ENCODE measurements at regions not wholly inside any gene's neighbourhood (a gene's known extent, or its start where the extent isn't known, plus 50 kb on each side); places are given as distances from the start of the nearest gene placed in this dataset.

DNA sequence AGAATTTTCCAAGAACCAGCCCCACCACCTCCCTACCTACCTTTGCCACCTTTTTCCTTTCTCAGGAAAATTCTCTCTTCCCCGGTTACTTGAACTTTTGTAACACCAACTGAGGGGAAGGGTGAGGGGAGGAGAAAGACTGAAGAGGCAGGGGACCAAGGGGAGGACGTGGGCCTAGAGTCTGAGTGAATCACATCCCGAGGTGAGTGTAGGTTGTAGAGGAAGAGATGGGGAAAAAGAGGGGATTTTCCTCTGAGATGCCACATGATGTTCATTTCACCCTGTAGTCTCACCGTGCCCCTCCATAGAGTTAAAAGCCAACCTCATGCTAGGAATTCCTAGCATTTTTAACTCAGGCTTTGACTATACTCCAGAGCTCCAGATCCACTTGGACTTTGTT, 311.8 kb downstream of the RPAP3 start:
- CTCF ChIA-PET, result interaction anchor here (0.7 kb wide), 1 partner anchor 323 kb away, joined by 3 read pairs; no protein-coding TSS in a partner anchor

GRCh38 chr12:47393403-47393790, 312.4 kb downstream of the RPAP3 start:
- TF ChIP-seq HDGF (IDR thresholded peaks at IDR 0.05; ENCODE audit: borderline replicate concordance) (no peak), FOXM1 (IDR thresholded peaks at IDR 0.05; ENCODE audit: borderline replicate concordance) (no peak), SP1 (IDR thresholded peaks at IDR 0.05) (no peak), FOXA1 (IDR thresholded peaks at IDR 0.05) (no peak), NFRKB (IDR thresholded peaks at IDR 0.05) (no peak), ELF4 (IDR thresholded peaks at IDR 0.05) (no peak), SUZ12 (IDR thresholded peaks at IDR 0.05) (no peak), L3MBTL2 (conservative IDR thresholded peaks at IDR 0.05) (no peak), LEF1 (IDR thresholded peaks at IDR 0.05; ENCODE audit: borderline replicate concordance) (no peak), FOXK2 (IDR thresholded peaks at IDR 0.05) (no peak), TARDBP (IDR thresholded peaks at IDR 0.05) (no peak), CTBP1 (IDR thresholded peaks at IDR 0.05; ENCODE audit: borderline replicate concordance) (no peak), ARNT (IDR thresholded peaks at IDR 0.05) (no peak), BHLHE40 (IDR thresholded peaks at IDR 0.05; ENCODE audit: borderline replicate concordance) (no peak), ZNF384 (IDR thresholded peaks at IDR 0.05) (no peak)
- TF ChIP-seq, protein P1, sequence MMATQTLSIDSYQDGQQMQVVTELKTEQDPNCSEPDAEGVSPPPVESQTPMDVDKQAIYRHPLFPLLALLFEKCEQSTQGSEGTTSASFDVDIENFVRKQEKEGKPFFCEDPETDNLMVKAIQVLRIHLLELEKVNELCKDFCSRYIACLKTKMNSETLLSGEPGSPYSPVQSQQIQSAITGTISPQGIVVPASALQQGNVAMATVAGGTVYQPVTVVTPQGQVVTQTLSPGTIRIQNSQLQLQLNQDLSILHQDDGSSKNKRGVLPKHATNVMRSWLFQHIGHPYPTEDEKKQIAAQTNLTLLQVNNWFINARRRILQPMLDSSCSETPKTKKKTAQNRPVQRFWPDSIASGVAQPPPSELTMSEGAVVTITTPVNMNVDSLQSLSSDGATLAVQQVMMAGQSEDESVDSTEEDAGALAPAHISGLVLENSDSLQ (IDR thresholded peaks at IDR 0.05), result no peak
- CTCF ChIA-PET, result interaction anchor here (0.7 kb wide), 1 partner anchor 322 kb away, joined by 3 read pairs; no protein-coding TSS in a partner anchor
- no peak for DNase-seq (ENCODE audit: extremely low spot score)
- POLR2A ChIA-PET, result no interaction called here

More for the DNA sequence above, 311.8 kb downstream of the RPAP3 start:
- TF ChIP-seq ZNF384 (IDR thresholded peaks at IDR 0.05) (no peak), ELF4 (IDR thresholded peaks at IDR 0.05) (no peak)
- no peak for DNase-seq (ENCODE audit: extremely low spot score)
- POLR2A ChIA-PET, result no interaction called here

GRCh38 chr12:47391566-47391965, 311.8 kb upstream of the AMIGO2 start:
- no peak for TF ChIP-seq CTBP1 (IDR thresholded peaks at IDR 0.05; ENCODE audit: borderline replicate concordance)
- TF ChIP-seq, protein P1 (IDR thresholded peaks at IDR 0.05), result no peak
- no peak for TF ChIP-seq LEF1 (IDR thresholded peaks at IDR 0.05; ENCODE audit: borderline replicate concordance)
- TF ChIP-seq SUZ12 (IDR thresholded peaks at IDR 0.05), result no peak
- TF ChIP-seq L3MBTL2 (conservative IDR thresholded peaks at IDR 0.05), result no peak
- TF ChIP-seq NFRKB (IDR thresholded peaks at IDR 0.05), result no peak
- TF ChIP-seq FOXK2 (IDR thresholded peaks at IDR 0.05), result no peak
- TF ChIP-seq FOXM1 (IDR thresholded peaks at IDR 0.05; ENCODE audit: borderline replicate concordance), result no peak
- ChIA-PET POLR2A (no interaction called here), CTCF (no interaction called here)
- DNase-seq (ENCODE audit: extremely low spot score), result no peak

DNA sequence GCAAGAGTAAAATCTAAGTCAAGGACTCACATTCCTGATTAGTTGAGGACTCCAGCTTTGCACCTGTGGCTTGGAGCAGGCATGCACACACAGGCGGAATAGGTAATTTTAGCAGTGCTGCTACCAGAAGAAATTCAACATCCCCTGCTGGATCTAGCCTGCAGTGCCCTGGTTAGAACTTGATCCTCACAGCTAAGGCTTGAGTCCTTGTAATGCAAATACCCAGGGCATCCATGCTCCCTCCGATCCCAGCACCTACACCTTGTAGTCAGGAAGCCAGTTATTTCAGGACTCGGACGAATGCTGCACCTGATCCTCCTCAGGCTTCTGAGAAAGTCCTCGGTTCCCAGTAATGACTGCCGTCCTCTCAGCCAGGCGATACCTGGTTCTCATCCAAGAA, 309.0 kb upstream of the AMIGO2 start:
- CTCF ChIA-PET, result no interaction called here
- no peak for DNase-seq (ENCODE audit: extremely low spot score)
- POLR2A ChIA-PET, result no interaction called here
- TF ChIP-seq L3MBTL2 (conservative IDR thresholded peaks at IDR 0.05) (no peak), BHLHE40 (IDR thresholded peaks at IDR 0.05; ENCODE audit: borderline replicate concordance) (no peak), NFRKB (IDR thresholded peaks at IDR 0.05) (no peak), ELF4 (IDR thresholded peaks at IDR 0.05) (no peak), FOXA1 (IDR thresholded peaks at IDR 0.05) (no peak), LEF1 (IDR thresholded peaks at IDR 0.05; ENCODE audit: borderline replicate concordance) (no peak), FOXK2 (IDR thresholded peaks at IDR 0.05) (no peak), ZNF384 (IDR thresholded peaks at IDR 0.05) (no peak), ARNT (IDR thresholded peaks at IDR 0.05) (no peak), CTBP1 (IDR thresholded peaks at IDR 0.05; ENCODE audit: borderline replicate concordance) (no peak), SP1 (IDR thresholded peaks at IDR 0.05) (no peak)

DNA sequence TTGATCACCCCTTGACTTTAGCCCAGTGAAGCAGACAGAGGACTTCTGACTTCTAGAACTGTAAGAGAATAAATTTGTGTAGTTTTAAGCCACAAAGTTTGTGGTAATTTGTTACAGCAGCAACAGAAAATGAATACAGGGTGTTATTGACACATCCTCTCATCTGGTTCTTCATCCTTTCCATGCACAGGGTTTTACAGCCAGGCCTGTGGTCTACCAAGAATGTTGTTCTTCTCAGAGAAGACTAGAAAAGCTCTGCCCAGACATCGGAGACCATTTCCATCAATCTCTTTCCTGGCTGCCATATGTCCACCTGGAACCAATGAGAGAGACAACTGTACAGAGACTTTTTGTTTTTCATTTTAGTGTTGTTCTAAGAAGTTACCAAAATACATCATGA, 308.2 kb upstream of the AMIGO2 start:
- TF ChIP-seq ELF4 (IDR thresholded peaks at IDR 0.05) (no peak), FOXA1 (IDR thresholded peaks at IDR 0.05) (no peak), ARNT (IDR thresholded peaks at IDR 0.05) (no peak), TARDBP (IDR thresholded peaks at IDR 0.05) (no peak), SP1 (IDR thresholded peaks at IDR 0.05) (no peak), ZNF384 (IDR thresholded peaks at IDR 0.05) (no peak), LEF1 (IDR thresholded peaks at IDR 0.05; ENCODE audit: borderline replicate concordance) (no peak), HDGF (IDR thresholded peaks at IDR 0.05; ENCODE audit: borderline replicate concordance) (no peak)
- TF ChIP-seq, protein P1 (IDR thresholded peaks at IDR 0.05), result no peak
- DNase-seq (ENCODE audit: extremely low spot score), result no peak
- ChIA-PET POLR2A (no interaction called here), CTCF (no interaction called here)

DNA sequence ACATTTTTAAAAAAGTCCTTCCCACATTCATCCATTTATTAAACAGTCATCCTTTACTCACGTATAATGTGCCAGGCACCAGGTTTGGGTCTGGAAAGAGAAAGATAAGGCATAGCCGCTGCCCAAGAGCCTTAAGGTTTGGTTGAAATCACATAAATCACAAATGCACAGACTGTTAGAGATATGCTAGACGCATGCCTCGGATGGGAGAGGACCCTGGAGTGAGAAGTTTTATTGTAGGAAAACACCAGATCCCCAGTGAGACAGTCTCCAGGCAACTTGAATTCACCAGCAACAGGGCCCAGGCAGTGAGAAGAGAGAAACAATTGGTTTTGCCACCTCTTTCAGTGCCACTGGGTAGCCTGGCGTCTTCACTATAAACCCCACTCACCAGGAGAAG, 305.9 kb upstream of the AMIGO2 start:
- TF ChIP-seq TARDBP (IDR thresholded peaks at IDR 0.05), result no peak
- no peak for TF ChIP-seq BHLHE40 (IDR thresholded peaks at IDR 0.05; ENCODE audit: borderline replicate concordance)
- TF ChIP-seq SUZ12 (IDR thresholded peaks at IDR 0.05), result no peak
- CTCF ChIA-PET, result no interaction called here
- DNase-seq (ENCODE audit: extremely low spot score), result no peak
- POLR2A ChIA-PET, result no interaction called here

GRCh38 chr12:47383942-47384341, 304.2 kb upstream of the AMIGO2 start:
- ChIA-PET CTCF (no interaction called here), POLR2A (no interaction called here)
- TF ChIP-seq HDGF (IDR thresholded peaks at IDR 0.05; ENCODE audit: borderline replicate concordance) (no peak), SP1 (IDR thresholded peaks at IDR 0.05) (no peak), CTBP1 (IDR thresholded peaks at IDR 0.05; ENCODE audit: borderline replicate concordance) (no peak)
- no peak for DNase-seq (ENCODE audit: extremely low spot score)

All from HEK293T (cell line).